Panc1 (cell line): ENCODE measurements at regions not wholly inside any gene's neighbourhood (a gene's known extent, or its start where the extent isn't known, plus 50 kb on each side); places are given as distances from the start of the nearest gene placed in this dataset.

Source experiments
- CTCF ChIP-seq: fragments of 450-650 bp; IDR thresholded peaks from 2 replicates; pipeline ENCODE4 v1.5.1; 2017; ENCODE audit warnings: mild to moderate bottlenecking
- POLR2AphosphoS5 ChIP-seq: IDR thresholded peaks from 2 replicates; pipeline ENCODE4 v1.6.1; 2012; ENCODE audit warnings: mild to moderate bottlenecking, low read depth, low read length, moderate library complexity
- REST ChIP-seq, 2 experiments: IDR thresholded peaks; 2 replicates each; pipeline ENCODE4 v1.6.1; 2011 to 2012; ENCODE audit warnings: low read depth in 2 of 2, control low read depth in 1 of 2, low read length in 1 of 2, mild to moderate bottlenecking in 1 of 2, moderate library complexity in 1 of 2; ENCODE audit not compliant: insufficient read depth in 1 of 2
- SIN3A ChIP-seq: IDR thresholded peaks from 2 replicates; pipeline ENCODE4 v1.6.1; 2012; ENCODE audit warnings: low read depth, mild to moderate bottlenecking, low read length, moderate library complexity, borderline replicate concordance; ENCODE audit not compliant: insufficient read depth
- TCF7L2 ChIP-seq: IDR thresholded peaks from 2 replicates; pipeline ENCODE4 v1.6.1; 2011; ENCODE audit warnings: mild to moderate bottlenecking, low read depth, low read length, inconsistent platforms

DNA sequence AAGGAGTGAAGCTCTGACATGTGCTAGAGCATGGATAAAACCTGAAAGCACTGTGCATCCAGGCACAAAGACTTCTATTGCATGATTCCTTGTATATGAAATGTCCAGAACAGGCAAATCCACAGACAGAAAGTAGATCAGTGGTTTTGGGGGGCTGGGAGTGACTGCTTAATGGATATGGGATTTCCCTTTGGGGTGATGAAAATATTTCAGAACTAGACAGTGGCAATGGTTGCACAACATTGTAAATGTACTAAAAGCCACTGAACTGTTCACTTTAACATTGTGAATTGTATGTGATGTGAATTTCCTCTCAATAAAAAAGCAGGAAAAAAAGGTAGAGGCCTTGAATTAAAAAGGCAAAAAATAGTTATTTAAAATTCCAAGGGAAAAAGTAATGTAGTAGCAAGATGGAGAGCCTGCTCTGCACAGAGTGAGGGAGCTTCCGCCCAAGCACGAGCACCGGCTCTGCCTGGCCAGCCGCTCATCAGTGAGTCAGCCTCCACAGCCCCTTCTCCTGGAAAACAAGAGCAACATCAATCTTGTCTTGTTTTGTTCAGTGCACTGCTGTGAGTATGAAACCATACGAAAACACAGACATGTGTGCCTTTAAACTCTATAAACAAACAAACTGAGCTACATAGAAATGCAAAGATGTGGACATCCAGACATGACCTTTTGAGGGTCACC, 74.6 kb upstream of the THBS2 start:
- TF ChIP-seq CTCF, result no peak
- TF ChIP-seq REST (IDR thresholded peaks at IDR 0.05; ENCODE audit: insufficient read depth in 1 of 2, low read depth in 2 of 2, low read length in 1 of 2), result no peak
- TF ChIP-seq POLR2AphosphoS5, result no peak
- no peak for TF ChIP-seq SIN3A
- no peak for TF ChIP-seq TCF7L2
